IMR-90 (cell line): ENCODE measurements at regions not wholly inside any gene's neighbourhood (a gene's known extent, or its start where the extent isn't known, plus 50 kb on each side); places are given as distances from the start of the nearest gene placed in this dataset.

Experiments used
- ATAC-seq: fragments of 200-7000 bp; cut with Tn5 transposase; 2 replicates; pipeline ENCODE4 v1.9.1; 2020; ENCODE audit warnings: low read depth, mild to moderate bottlenecking, moderate library complexity
- BruUV-seq: library from RNA; stranded (reverse); fragments of 400-500 nt; replicated peaks from 2 replicates; lab custom pipeline; 2021; lab: Mats Ljungman, UMichigan
- CTCF ChIA-PET: fragments of 300-600 bp; formaldehyde crosslinking; extraction: SDS; loops from one replicate; lab custom pipeline; 2021; ENCODE audit warnings: antibody characterized with exemption; lab: Yijun Ruan, JAX
- POLR2A ChIA-PET: fragments of 300-600 bp; sonication (Branson Sonifier 250); formaldehyde crosslinking; loops from one replicate; lab custom pipeline; 2022; ENCODE audit warnings: antibody characterized with exemption; ENCODE audit not compliant: unreplicated experiment; lab: Charles Lee
- DNase-seq: peaks from one replicate; pipeline ENCODE4 v3.0.0; 2013
- H2AFZ ChIP-seq: replicated peaks from 2 replicates; pipeline ENCODE3; 2013; ENCODE audit warnings: low read length, mild to moderate bottlenecking; ENCODE audit not compliant: poor library complexity
- H2AK5ac ChIP-seq: 2 replicates; pipeline ENCODE4 v1.6.1; 2013; ENCODE audit warnings: low read depth, low read length, inconsistent platforms
- H2AK9ac ChIP-seq: replicated peaks from 2 replicates; pipeline ENCODE3; 2013; ENCODE audit warnings: mild to moderate bottlenecking, low read depth, low read length, moderate library complexity; ENCODE audit not compliant: poor library complexity
- H2BK120ac ChIP-seq: 2 replicates; pipeline ENCODE4 v1.6.1; 2013; ENCODE audit warnings: low read depth, low read length, inconsistent platforms
- H2BK15ac ChIP-seq: 3 replicates; pipeline ENCODE4 v1.6.1; 2013; ENCODE audit warnings: low read depth, low read length, inconsistent platforms
- H2BK20ac ChIP-seq: 2 replicates; pipeline ENCODE4 v1.6.1; 2013; ENCODE audit warnings: low read depth, mild to moderate bottlenecking, inconsistent platforms, low read length, moderate library complexity
- H2BK5ac ChIP-seq: 2 replicates; pipeline ENCODE4 v1.6.1; 2013; ENCODE audit warnings: mild to moderate bottlenecking, low read depth, low read length, inconsistent platforms; ENCODE audit not compliant: poor library complexity, severe bottlenecking
- H3K14ac ChIP-seq: replicated peaks from 2 replicates; pipeline ENCODE4 v1.6.1; 2013; ENCODE audit warnings: low read depth, low read length, inconsistent platforms
- H3K18ac ChIP-seq: 2 replicates; pipeline ENCODE4 v1.6.1; 2013; ENCODE audit warnings: low read depth, low read length, control low read depth
- H3K23ac ChIP-seq: 2 replicates; pipeline ENCODE4 v1.6.1; 2013; ENCODE audit warnings: low read depth, low read length, inconsistent platforms
- H3K27ac ChIP-seq: 2 replicates; pipeline ENCODE4 v1.5.1; 2013; ENCODE audit warnings: mild to moderate bottlenecking, control low read depth, low read length; ENCODE audit not compliant: insufficient read depth
- H3K27me3 ChIP-seq: 2 replicates; pipeline ENCODE4 v1.6.1; 2013; ENCODE audit warnings: low read length; ENCODE audit not compliant: control insufficient read depth, insufficient read depth
- H3K36me3 ChIP-seq: 2 replicates; pipeline ENCODE4 v1.6.1; 2013; ENCODE audit warnings: low read length, mixed read lengths; ENCODE audit not compliant: control insufficient read depth, insufficient read depth
- H3K4ac ChIP-seq: 2 replicates; pipeline ENCODE4 v1.6.1; 2013; ENCODE audit warnings: low read depth, low read length, inconsistent platforms
- H3K4me1 ChIP-seq: 2 replicates; pipeline ENCODE4 v1.6.1; 2013; ENCODE audit warnings: low read length, mixed read lengths; ENCODE audit not compliant: control insufficient read depth, insufficient read depth
- H3K4me2 ChIP-seq: 2 replicates; pipeline ENCODE4 v1.6.1; 2013; ENCODE audit warnings: low read depth, mild to moderate bottlenecking, control low read depth, low read length, moderate library complexity
- H3K4me3 ChIP-seq: 2 replicates; pipeline ENCODE4 v1.5.1; 2013; ENCODE audit warnings: low read depth, mild to moderate bottlenecking, control low read depth, low read length, moderate library complexity; ENCODE audit not compliant: insufficient read depth
- H3K56ac ChIP-seq: 2 replicates; pipeline ENCODE4 v1.6.1; 2013; ENCODE audit warnings: low read length, inconsistent platforms; ENCODE audit not compliant: insufficient read depth; ENCODE audit errors: extremely low read depth
- H3K79me1 ChIP-seq, 2 experiments: 2 replicates each; pipeline ENCODE4 v1.6.1; 2013; ENCODE audit warnings: low read length in 2 of 2, inconsistent platforms in 1 of 2, low read depth in 1 of 2
- H3K9ac ChIP-seq: 2 replicates; pipeline ENCODE4 v1.6.1; 2013; ENCODE audit warnings: low read depth, low read length, control low read depth
- H3K9me1 ChIP-seq: 2 replicates; pipeline ENCODE4 v1.6.1; 2013; ENCODE audit warnings: low read length, inconsistent platforms; ENCODE audit not compliant: insufficient read depth
- H3K9me3 ChIP-seq: 2 replicates; pipeline ENCODE4 v1.6.1; 2013; ENCODE audit warnings: low read length; ENCODE audit not compliant: control insufficient read depth, insufficient read depth
- H4K20me1 ChIP-seq: 2 replicates; pipeline ENCODE4 v1.6.1; 2013; ENCODE audit warnings: low read length, inconsistent platforms; ENCODE audit not compliant: insufficient read depth
- H4K5ac ChIP-seq: 2 replicates; pipeline ENCODE4 v1.6.1; 2013; ENCODE audit warnings: mild to moderate bottlenecking, low read depth, low read length, control low read depth
- H4K8ac ChIP-seq, 2 experiments: 2 replicates each; pipeline ENCODE4 v1.6.1; 2013; ENCODE audit warnings: low read depth in 2 of 2, low read length in 2 of 2, control low read depth in 1 of 2, inconsistent platforms in 1 of 2
- H4K91ac ChIP-seq: 2 replicates; pipeline ENCODE4 v1.6.1; 2013; ENCODE audit warnings: low read depth, low read length, inconsistent platforms; ENCODE audit not compliant: insufficient read depth
- BHLHE40 ChIP-seq: fragments of 150-350 bp; IDR thresholded peaks from 2 replicates; pipeline ENCODE4 v1.6.1; 2016; ENCODE audit warnings: mild to moderate bottlenecking, low read depth, low read length
- CEBPB ChIP-seq: IDR thresholded peaks from 2 replicates; pipeline ENCODE4 v1.6.1; 2012; ENCODE audit warnings: low read depth, low read length, improper control_type of control experiment
- CHD1 ChIP-seq: IDR thresholded peaks from 2 replicates; pipeline ENCODE4 v1.6.1; 2012; ENCODE audit warnings: low read depth, low read length, improper control_type of control experiment
- CTCF ChIP-seq: conservative IDR thresholded peaks from 2 replicates; pipeline ENCODE4 v1.5.1; 2012; ENCODE audit warnings: mild to moderate bottlenecking, low read depth, low read length, improper control_type of control experiment
- ELK1 ChIP-seq: fragments of 150-350 bp; IDR thresholded peaks from 2 replicates; pipeline ENCODE4 v1.6.1; 2016; ENCODE audit warnings: low read depth, mild to moderate bottlenecking, low read length, moderate library complexity, borderline replicate concordance
- FOS ChIP-seq: fragments of 150-350 bp; IDR thresholded peaks from 2 replicates; pipeline ENCODE4 v1.6.1; 2016; ENCODE audit warnings: low read depth, low read length
- MAFK ChIP-seq: IDR thresholded peaks from 2 replicates; pipeline ENCODE4 v1.6.1; 2012; ENCODE audit warnings: low read depth, low read length, improper control_type of control experiment
- MAZ ChIP-seq: IDR thresholded peaks from 2 replicates; pipeline ENCODE4 v1.6.1; 2012; ENCODE audit warnings: low read depth, mild to moderate bottlenecking, low read length, improper control_type of control experiment, moderate library complexity, borderline replicate concordance
- MXI1 ChIP-seq: IDR thresholded peaks from 2 replicates; pipeline ENCODE4 v1.6.1; 2012; ENCODE audit warnings: low read depth, mild to moderate bottlenecking, low read length, moderate library complexity, borderline replicate concordance
- NFE2L2 ChIP-seq: fragments of 150-350 bp; IDR thresholded peaks from 2 replicates; pipeline ENCODE4 v1.6.1; 2016; ENCODE audit warnings: low read depth, mild to moderate bottlenecking, low read length
- POLR2A ChIP-seq: IDR thresholded peaks from 2 replicates; pipeline ENCODE4 v1.6.1; 2012; ENCODE audit warnings: mild to moderate bottlenecking, low read depth, low read length
- RAD21 ChIP-seq: IDR thresholded peaks from 2 replicates; pipeline ENCODE4 v1.6.1; 2012; ENCODE audit warnings: low read length, improper control_type of control experiment
- RCOR1 ChIP-seq: IDR thresholded peaks from 2 replicates; pipeline ENCODE4 v1.6.1; 2012; ENCODE audit warnings: mild to moderate bottlenecking, low read length, improper control_type of control experiment; ENCODE audit not compliant: insufficient replicate concordance
- RFX5 ChIP-seq: IDR thresholded peaks from 2 replicates; pipeline ENCODE4 v1.8.0; 2012; ENCODE audit warnings: low read depth, mild to moderate bottlenecking, low read length, moderate library complexity
- SMC3 ChIP-seq: fragments of 150-350 bp; IDR thresholded peaks from 2 replicates; pipeline ENCODE4 v1.6.1; 2016; ENCODE audit warnings: low read depth, mild to moderate bottlenecking, antibody characterized with exemption, low read length, moderate library complexity
- USF2 ChIP-seq: fragments of 150-350 bp; IDR thresholded peaks from 2 replicates; pipeline ENCODE4 v1.6.1; 2017; ENCODE audit warnings: mild to moderate bottlenecking, antibody characterized with exemption, low read length, low read depth
- WGBS, 2 experiments: methylation state at CpG; one replicate each; pipeline versions ENCODE4 v1.1.5 to v1.1.7; 2013; ENCODE audit warnings: missing lambda C conversion rate in 2 of 2; ENCODE audit not compliant: insufficient read length in 1 of 2; ENCODE audit errors: extremely low coverage in 2 of 2; 5-methylcytosine and 5-hydroxymethylcytosine counted together
- dilution Hi-C: fragments of 300-500 bp; cut with HindIII; formaldehyde crosslinking; loops from one replicate; pipeline ENCODE4 v1.14.3; 2018; ENCODE audit warnings: low sequenced_read_pairs; ENCODE audit not compliant: unreplicated experiment
- in situ Hi-C: fragments of 300-500 bp; cut with MboI; formaldehyde crosslinking; loops from 3 replicates; pipeline ENCODE4 v1.14.3; 2019; ENCODE audit warnings: low sequenced_read_pairs, inconsistent platforms, mixed read lengths
- intact Hi-C: fragments of 100-400 bp; cut with micrococcal nuclease; formaldehyde crosslinking; loops from 2 replicates; pipeline ENCODE4 v1.10.0; 2022

GRCh38 chr4:59127006-59127405 is 2016.8 kb upstream of the IGFBP7 start:
- Histone ChIP-seq H3K27me3 (no peaks in the 10 kb centered on the region), H2BK5ac (no peak overlapping the region), H2BK120ac (no peak overlapping the region), H3K9me3 (no peaks in the 10 kb centered on the region), H3K36me3 (no peaks in the 10 kb centered on the region), H3K4me3 (no peak overlapping the region), H2AK9ac (no peak overlapping the region), H3K18ac (no peak overlapping the region), H3K14ac (no peak overlapping the region), H3K23ac (no peak overlapping the region), H3K9ac (no peak overlapping the region), H2AFZ (no peak overlapping the region), H4K91ac (no peak overlapping the region), H3K56ac (no peak overlapping the region), H3K4me2 (no peak overlapping the region), H2AK5ac (no peak overlapping the region), H4K8ac (no peak overlapping the region), H2BK15ac (no peak overlapping the region), H3K4me1 (no peaks in the 10 kb centered on the region), H4K20me1 (no peaks in the 10 kb centered on the region), H3K79me1 (no peaks in the 10 kb centered on the region), H2BK20ac (no peak overlapping the region), H3K4ac (no peak overlapping the region), H4K5ac (no peak overlapping the region), H3K27ac (no peak overlapping the region), H3K9me1 (no peaks in the 10 kb centered on the region)
- dilution Hi-C loops = no loop called here
- no peak for TF ChIP-seq BHLHE40
- TF ChIP-seq USF2 = no peak
- TF ChIP-seq POLR2A = no peak
- no peak for TF ChIP-seq RAD21
- no peak for TF ChIP-seq RCOR1
- TF ChIP-seq MAZ = no peak
- no peak for TF ChIP-seq MXI1
- no peak for TF ChIP-seq CEBPB
- TF ChIP-seq MAFK = no peak
- TF ChIP-seq CTCF = no peak
- no peak for TF ChIP-seq CHD1
- TF ChIP-seq ELK1 = no peak
- TF ChIP-seq SMC3 = no peak
- no peak for TF ChIP-seq NFE2L2
- no peak for TF ChIP-seq FOS
- no peak for TF ChIP-seq RFX5
- in situ Hi-C loops = no loop called here
- ChIA-PET POLR2A (no interaction called here), CTCF (interaction anchor here (0.6 kb wide), 1 partner anchor 30 kb away, joined by 5 read pairs; no protein-coding TSS in a partner anchor)
- no CpG with 5 or more reads among the region's 5 CpGs for WGBS, 2 experiments
- intact Hi-C loops = no loop called here
- DNase-seq (no peak), ATAC-seq (no peak)
- no TSS peak for BruUV-seq
